PFSK-1 (cell line): ENCODE measurements at regions not wholly inside any gene's neighbourhood (a gene's known extent, or its start where the extent isn't known, plus 50 kb on each side); places are given as distances from the start of the nearest gene placed in this dataset.

ENCODE experiments used
- FOXP2 ChIP-seq: optimal IDR thresholded peaks from 2 replicates; pipeline ENCODE3; 2011; ENCODE audit warnings: borderline replicate concordance, control low read depth, inconsistent platforms; ENCODE audit not compliant: insufficient read depth; ENCODE audit errors: extremely low read length, extremely low read depth
- POLR2AphosphoS5 ChIP-seq: IDR thresholded peaks from 2 replicates; pipeline ENCODE4 v1.6.1; 2012; ENCODE audit warnings: low read depth, mild to moderate bottlenecking, control low read depth, low read length, moderate library complexity
- SIN3A ChIP-seq: IDR thresholded peaks from 2 replicates; pipeline ENCODE4 v1.6.1; 2012; ENCODE audit warnings: mild to moderate bottlenecking, low read length, moderate library complexity, borderline replicate concordance; ENCODE audit not compliant: insufficient read depth
- TAF1 ChIP-seq: IDR thresholded peaks from 2 replicates; pipeline ENCODE4 v1.6.1; 2012; ENCODE audit warnings: low read length, control low read depth, borderline replicate concordance; ENCODE audit not compliant: insufficient read depth
- TF ChIP-seq, protein P1 (sequence below), 2 experiments: IDR thresholded peaks; 2 replicates each; pipeline versions ENCODE4 v1.6.1 to v1.8.0; 2011 to 2012; ENCODE audit warnings: low read depth in 2 of 2, low read length in 2 of 2, control low read depth in 1 of 2, inconsistent platforms in 1 of 2, mild to moderate bottlenecking in 1 of 2, moderate library complexity in 1 of 2; ENCODE audit not compliant: insufficient read depth in 1 of 2

DNA sequence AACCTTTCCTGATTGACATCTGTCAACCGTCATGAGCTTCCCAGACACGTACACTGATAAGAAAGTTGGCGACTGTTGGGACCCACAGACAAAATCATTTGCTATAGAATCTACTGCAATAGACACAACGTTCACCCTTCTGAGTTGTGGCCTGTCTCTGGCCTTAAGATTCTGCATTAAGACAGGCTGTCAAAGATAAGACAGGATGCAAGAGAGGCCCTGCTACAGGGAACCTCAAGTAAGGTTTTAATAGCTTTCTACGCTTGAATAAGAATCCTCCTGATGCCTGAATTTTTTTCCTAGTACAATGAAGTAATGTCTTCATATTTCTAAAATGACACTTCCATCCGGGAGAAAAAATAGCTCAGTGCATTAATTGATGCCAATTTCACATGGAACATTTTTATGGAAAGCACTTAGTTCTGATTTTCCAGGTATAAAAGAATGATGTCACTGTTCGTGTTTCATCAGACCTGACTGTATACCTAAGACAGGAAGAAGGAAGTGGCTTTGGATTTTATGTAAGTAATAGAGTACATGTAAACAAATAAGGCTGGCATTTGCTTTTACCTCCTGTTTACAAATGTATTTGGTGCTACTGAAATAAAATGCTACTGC is 275.2 kb upstream of the GPC6 start:
- TF ChIP-seq, protein P1, sequence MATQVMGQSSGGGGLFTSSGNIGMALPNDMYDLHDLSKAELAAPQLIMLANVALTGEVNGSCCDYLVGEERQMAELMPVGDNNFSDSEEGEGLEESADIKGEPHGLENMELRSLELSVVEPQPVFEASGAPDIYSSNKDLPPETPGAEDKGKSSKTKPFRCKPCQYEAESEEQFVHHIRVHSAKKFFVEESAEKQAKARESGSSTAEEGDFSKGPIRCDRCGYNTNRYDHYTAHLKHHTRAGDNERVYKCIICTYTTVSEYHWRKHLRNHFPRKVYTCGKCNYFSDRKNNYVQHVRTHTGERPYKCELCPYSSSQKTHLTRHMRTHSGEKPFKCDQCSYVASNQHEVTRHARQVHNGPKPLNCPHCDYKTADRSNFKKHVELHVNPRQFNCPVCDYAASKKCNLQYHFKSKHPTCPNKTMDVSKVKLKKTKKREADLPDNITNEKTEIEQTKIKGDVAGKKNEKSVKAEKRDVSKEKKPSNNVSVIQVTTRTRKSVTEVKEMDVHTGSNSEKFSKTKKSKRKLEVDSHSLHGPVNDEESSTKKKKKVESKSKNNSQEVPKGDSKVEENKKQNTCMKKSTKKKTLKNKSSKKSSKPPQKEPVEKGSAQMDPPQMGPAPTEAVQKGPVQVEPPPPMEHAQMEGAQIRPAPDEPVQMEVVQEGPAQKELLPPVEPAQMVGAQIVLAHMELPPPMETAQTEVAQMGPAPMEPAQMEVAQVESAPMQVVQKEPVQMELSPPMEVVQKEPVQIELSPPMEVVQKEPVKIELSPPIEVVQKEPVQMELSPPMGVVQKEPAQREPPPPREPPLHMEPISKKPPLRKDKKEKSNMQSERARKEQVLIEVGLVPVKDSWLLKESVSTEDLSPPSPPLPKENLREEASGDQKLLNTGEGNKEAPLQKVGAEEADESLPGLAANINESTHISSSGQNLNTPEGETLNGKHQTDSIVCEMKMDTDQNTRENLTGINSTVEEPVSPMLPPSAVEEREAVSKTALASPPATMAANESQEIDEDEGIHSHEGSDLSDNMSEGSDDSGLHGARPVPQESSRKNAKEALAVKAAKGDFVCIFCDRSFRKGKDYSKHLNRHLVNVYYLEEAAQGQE (IDR thresholded peaks at IDR 0.05; ENCODE audit: insufficient read depth in 1 of 2, low read depth in 2 of 2, low read length in 2 of 2): no peak
- no peak for TF ChIP-seq POLR2AphosphoS5
- TF ChIP-seq FOXP2: no peak
- TF ChIP-seq SIN3A: no peak
- no peak for TF ChIP-seq TAF1

DNA sequence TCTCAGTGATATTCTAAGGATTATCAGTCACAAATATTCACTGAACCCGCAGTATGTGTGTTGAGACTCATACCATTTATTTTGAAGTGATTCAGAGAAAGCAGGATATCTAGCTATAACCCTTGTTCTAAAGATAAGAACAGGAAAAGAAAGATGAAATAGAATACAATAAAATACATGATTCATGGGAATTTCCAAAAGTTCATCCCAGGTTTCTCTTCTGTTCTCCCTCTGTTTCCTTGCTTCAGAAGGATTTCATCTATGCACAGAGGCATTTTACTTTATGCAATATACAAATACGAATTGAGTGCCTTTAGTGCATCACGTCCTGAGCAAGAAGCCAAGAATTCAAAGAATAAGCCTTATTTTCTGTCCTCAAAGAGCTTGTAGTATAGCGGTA is 274.4 kb upstream of the GPC6 start:
- TF ChIP-seq SIN3A (no peak), FOXP2 (no peak), TAF1 (no peak), POLR2AphosphoS5 (no peak)
- TF ChIP-seq, protein P1 (IDR thresholded peaks at IDR 0.05; ENCODE audit: insufficient read depth in 1 of 2, low read depth in 2 of 2, low read length in 2 of 2): no peak

DNA sequence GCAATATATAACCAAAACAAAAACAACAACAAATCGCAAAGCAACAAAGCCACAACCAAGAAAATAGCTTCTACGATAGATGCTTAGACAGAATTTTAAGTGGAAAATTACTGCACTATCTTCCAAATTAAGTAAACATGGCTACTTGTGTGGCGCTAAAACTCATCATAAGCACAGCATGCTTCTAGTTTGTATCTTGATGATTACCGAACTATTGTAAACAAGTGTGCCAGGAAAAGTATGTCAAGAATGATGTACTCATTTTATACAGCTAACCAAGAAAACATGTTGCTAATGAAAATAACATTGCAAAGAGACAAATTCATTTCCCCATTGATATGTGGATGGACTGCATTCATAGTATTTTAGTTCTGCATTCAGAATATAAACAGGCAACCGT is 271.9 kb upstream of the GPC6 start:
- TF ChIP-seq, protein P1 (IDR thresholded peaks at IDR 0.05; ENCODE audit: insufficient read depth in 1 of 2, low read depth in 2 of 2, low read length in 2 of 2): no peak
- TF ChIP-seq FOXP2: no peak
- TF ChIP-seq SIN3A: no peak
- no peak for TF ChIP-seq TAF1
- TF ChIP-seq POLR2AphosphoS5: no peak

DNA sequence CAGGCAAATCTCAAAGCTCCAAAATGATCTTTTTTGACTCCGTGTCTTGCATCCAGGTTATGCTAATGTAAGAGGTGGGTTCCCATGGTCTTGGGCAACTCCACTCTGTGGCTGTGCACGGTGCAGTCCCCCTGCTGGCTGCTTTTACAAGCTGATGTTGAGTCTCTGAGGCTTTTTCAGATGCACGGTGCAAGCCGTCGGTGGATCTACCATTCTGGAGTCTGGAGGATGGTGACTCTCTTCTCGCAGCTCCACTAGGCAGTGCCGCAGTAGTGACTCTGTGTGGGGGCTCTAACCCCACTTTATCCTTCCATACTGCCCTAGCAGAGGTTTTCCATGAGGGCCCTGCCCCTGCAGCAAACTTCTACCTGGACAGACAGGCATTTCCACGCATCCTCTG is 266.8 kb upstream of the GPC6 start:
- TF ChIP-seq FOXP2 (no peak), TAF1 (no peak), POLR2AphosphoS5 (no peak), SIN3A (no peak)
- TF ChIP-seq, protein P1 (IDR thresholded peaks at IDR 0.05; ENCODE audit: insufficient read depth in 1 of 2, low read depth in 2 of 2, low read length in 2 of 2): no peak

DNA sequence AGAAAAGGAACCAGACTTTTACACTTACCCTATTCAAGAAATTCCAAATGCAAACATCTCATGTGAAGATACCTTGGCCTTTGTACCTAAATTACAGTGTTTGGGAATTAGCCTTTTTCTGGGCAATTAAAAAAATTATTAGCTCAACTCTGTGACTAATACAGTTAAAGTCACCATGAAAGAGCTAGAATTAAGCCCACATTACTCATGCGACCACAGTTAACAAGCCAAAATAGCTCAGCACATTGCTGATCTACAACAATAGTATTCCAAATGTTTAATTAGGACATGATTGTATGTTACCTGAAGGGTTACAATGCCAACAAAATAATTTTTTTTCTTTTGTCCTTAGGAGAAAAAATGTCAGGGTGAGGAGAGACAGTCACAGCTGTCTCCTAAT is 263.6 kb upstream of the GPC6 start:
- TF ChIP-seq TAF1 (no peak), POLR2AphosphoS5 (no peak), SIN3A (no peak)
- TF ChIP-seq, protein P1 (IDR thresholded peaks at IDR 0.05; ENCODE audit: insufficient read depth in 1 of 2, low read depth in 2 of 2, low read length in 2 of 2): no peak
